WTC11 (cell line): ENCODE measurements at regions not wholly inside any gene's neighbourhood (a gene's known extent, or its start where the extent isn't known, plus 50 kb on each side); places are given as distances from the start of the nearest gene placed in this dataset.

Experiments
- ATF2 ChIP-seq: sonication (generic); formaldehyde crosslinking; IDR thresholded peaks from 2 replicates; pipeline ENCODE4 v1.8.1; 2022; ENCODE audit warnings: low read depth, missing genetic modification reagents, borderline replicate concordance
- ATF6 ChIP-seq: sonication (generic); formaldehyde crosslinking; IDR thresholded peaks from 2 replicates; pipeline ENCODE4 v1.8.1; 2023; ENCODE audit warnings: mild to moderate bottlenecking, missing genetic modification reagents
- CTCF ChIP-seq: fragments of 200-600 bp; IDR thresholded peaks from 2 replicates; pipeline ENCODE4 v1.8.0; 2022; ENCODE audit warnings: antibody characterized with exemption
- HMGXB4 ChIP-seq: sonication (generic); formaldehyde crosslinking; IDR thresholded peaks from 2 replicates; pipeline ENCODE4 v1.8.1; 2023; ENCODE audit warnings: mild to moderate bottlenecking, moderate library complexity, missing genetic modification reagents
- NFYB ChIP-seq: sonication (generic); formaldehyde crosslinking; conservative IDR thresholded peaks from 2 replicates; pipeline ENCODE4 v1.8.0; 2022; ENCODE audit warnings: low read depth, missing genetic modification reagents
- NR3C1 ChIP-seq: sonication (generic); formaldehyde crosslinking; conservative IDR thresholded peaks from 2 replicates; pipeline ENCODE4 v1.8.1; 2023; ENCODE audit warnings: low read depth, mild to moderate bottlenecking, missing genetic modification reagents
- SMAD4 ChIP-seq: sonication (generic); formaldehyde crosslinking; IDR thresholded peaks from 2 replicates; pipeline ENCODE4 v1.8.0; 2022; ENCODE audit warnings: mild to moderate bottlenecking, missing genetic modification reagents
- USF2 ChIP-seq: sonication (generic); formaldehyde crosslinking; IDR thresholded peaks from 2 replicates; pipeline ENCODE4 v1.8.1; 2023; ENCODE audit warnings: mild to moderate bottlenecking, missing genetic modification reagents, moderate library complexity

- TF ChIP-seq USF2 (CRISPR knock-in tag): no peak
- TF ChIP-seq SMAD4 (CRISPR knock-in tag): no peak
- TF ChIP-seq NR3C1 (CRISPR knock-in tag): no peak
- no peak for TF ChIP-seq CTCF
- no peak for TF ChIP-seq HMGXB4
- no peak for TF ChIP-seq ATF2 (CRISPR knock-in tag)
- no peak for TF ChIP-seq ATF6 (CRISPR knock-in tag)
- TF ChIP-seq NFYB (CRISPR knock-in tag): no peak
Measured at GRCh38 chr6:10271982-10272381, 142.9 kb downstream of the TFAP2A start.
